Lung (tissue), 11 donors: ENCODE measurements at regions not wholly inside any gene's neighbourhood (a gene's known extent, or its start where the extent isn't known, plus 50 kb on each side); places are given as distances from the start of the nearest gene placed in this dataset.

Experiments
- ATAC-seq: fragments of 200-7000 bp; cut with Tn5 transposase; one replicate; pipeline ENCODE4 v1.9.1; 2020; ENCODE audit warnings: moderate number of reproducible peaks; ENCODE audit not compliant: insufficient read depth, low FRiP score
- DNase-seq, 3 donors: peaks; one replicate each; pipeline ENCODE4 v3.0.0-alpha.2; 2013 to 2017
- H3K27ac ChIP-seq, 2 donors: one replicate each; pipeline ENCODE4 v1.5.1; 2013; ENCODE audit warnings: mild to moderate bottlenecking in 2 of 2, moderate library complexity in 2 of 2, control low read depth in 1 of 2, inconsistent platforms in 1 of 2, low read depth in 1 of 2, low read length in 1 of 2
- H3K27me3 ChIP-seq, 3 donors: one replicate each; pipeline ENCODE4 v1.5.1; 2013; ENCODE audit warnings: low read length in 2 of 3; ENCODE audit not compliant: control insufficient read depth in 3 of 3, insufficient read depth in 3 of 3
- H3K36me3 ChIP-seq, 4 donors: one replicate each; pipeline ENCODE4 v1.5.1; 2013; ENCODE audit warnings: low read length in 4 of 4, mild to moderate bottlenecking in 1 of 4, moderate library complexity in 1 of 4; ENCODE audit not compliant: control insufficient read depth in 4 of 4, insufficient read depth in 4 of 4
- H3K4me1 ChIP-seq, 5 donors: one replicate each; pipeline ENCODE4 v1.5.1; 2013; ENCODE audit warnings: low read length in 5 of 5, mild to moderate bottlenecking in 2 of 5, moderate library complexity in 1 of 5; ENCODE audit not compliant: control insufficient read depth in 5 of 5, insufficient read depth in 5 of 5
- H3K4me3 ChIP-seq: one replicate; pipeline ENCODE4 v1.5.1; 2013; ENCODE audit warnings: mild to moderate bottlenecking, control low read depth, moderate library complexity
- H3K9ac ChIP-seq, 2 donors: one replicate each; pipeline ENCODE4 v1.5.1; 2013; ENCODE audit warnings: low read length in 2 of 2, control low read depth in 1 of 2; ENCODE audit not compliant: insufficient read depth in 1 of 2
- H3K9me3 ChIP-seq, 4 donors: one replicate each; pipeline ENCODE4 v1.5.1; 2013; ENCODE audit warnings: low read length in 3 of 4, mild to moderate bottlenecking in 1 of 4, moderate library complexity in 1 of 4; ENCODE audit not compliant: control insufficient read depth in 4 of 4, insufficient read depth in 3 of 4
- WGBS, 2 donors: extraction: QIAGEN DNeasy Blood & Tissue Kit; methylation state at CpG; one replicate each; pipeline ENCODE4 v1.1.7; 2013; 5-methylcytosine and 5-hydroxymethylcytosine counted together
- TF ChIP-seq, protein P1 (sequence below): IDR thresholded peaks from 2 replicates; pipeline ENCODE4 v1.5.1; 2012; ENCODE audit warnings: mild to moderate bottlenecking; ENCODE audit errors: control extremely low read depth, extremely low read depth
- donor health status: control.
- donor health status: control.
- donor health status: Bipolar disorder and iron deficiency.
- donor health status: healthy.
- donor health status: DM: yes; HTN: yes; CAD: no.

DNA sequence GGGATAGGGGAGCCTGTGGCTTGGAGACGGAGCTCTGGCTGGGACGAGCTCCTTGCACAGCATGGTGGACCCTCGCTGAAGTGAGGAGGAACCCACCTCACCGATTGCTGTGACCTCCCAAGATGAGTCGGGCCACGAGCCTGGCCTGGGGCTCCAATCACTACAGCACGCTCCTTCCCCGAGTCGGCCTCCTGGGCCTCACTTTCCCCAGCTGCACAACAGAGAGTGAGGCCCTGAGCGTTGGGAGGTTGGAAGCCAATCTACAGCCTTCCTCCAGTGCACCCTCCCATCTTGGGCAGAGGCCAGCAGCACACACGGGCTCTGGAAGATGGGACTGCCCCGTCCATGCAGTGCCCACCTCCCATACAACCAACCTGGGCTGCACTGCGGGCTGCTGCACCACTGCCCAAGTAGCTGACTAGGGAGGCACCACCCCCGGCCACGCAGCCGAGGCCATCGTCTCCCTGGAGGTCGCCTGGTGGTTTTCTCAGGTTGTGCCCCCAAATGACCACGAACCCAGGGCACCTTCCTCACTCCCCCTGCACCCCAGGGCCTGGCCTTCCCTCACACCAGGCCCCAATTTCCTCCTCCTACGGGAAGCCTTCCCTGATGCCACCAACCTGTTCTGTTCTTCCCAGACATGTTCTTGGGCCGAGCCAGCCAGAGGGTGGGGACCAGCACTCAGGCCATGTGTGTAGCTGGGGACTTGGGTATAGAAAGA, 152.3 kb upstream of the C14orf180 start:
- no peak for ATAC-seq
- Histone ChIP-seq H3K36me3 (no peaks in the 10 kb centered on the region), H3K4me3 (no peak overlapping the region), H3K27ac (no peak overlapping the region), H3K9me3 (no peaks in the 10 kb centered on the region), H3K9ac (no peak overlapping the region), H3K4me1 (peaks cover 0 to 23% (median 0%) of the 10 kb centered on the region in 5 donors), H3K27me3 (no peaks in the 10 kb centered on the region)
- 85 to 92% methylated on average over 21 of the region's 21 CpGs for WGBS, 2 donors
- TF ChIP-seq, protein P1, sequence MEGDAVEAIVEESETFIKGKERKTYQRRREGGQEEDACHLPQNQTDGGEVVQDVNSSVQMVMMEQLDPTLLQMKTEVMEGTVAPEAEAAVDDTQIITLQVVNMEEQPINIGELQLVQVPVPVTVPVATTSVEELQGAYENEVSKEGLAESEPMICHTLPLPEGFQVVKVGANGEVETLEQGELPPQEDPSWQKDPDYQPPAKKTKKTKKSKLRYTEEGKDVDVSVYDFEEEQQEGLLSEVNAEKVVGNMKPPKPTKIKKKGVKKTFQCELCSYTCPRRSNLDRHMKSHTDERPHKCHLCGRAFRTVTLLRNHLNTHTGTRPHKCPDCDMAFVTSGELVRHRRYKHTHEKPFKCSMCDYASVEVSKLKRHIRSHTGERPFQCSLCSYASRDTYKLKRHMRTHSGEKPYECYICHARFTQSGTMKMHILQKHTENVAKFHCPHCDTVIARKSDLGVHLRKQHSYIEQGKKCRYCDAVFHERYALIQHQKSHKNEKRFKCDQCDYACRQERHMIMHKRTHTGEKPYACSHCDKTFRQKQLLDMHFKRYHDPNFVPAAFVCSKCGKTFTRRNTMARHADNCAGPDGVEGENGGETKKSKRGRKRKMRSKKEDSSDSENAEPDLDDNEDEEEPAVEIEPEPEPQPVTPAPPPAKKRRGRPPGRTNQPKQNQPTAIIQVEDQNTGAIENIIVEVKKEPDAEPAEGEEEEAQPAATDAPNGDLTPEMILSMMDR, result no peak
- DNase-seq, result no peak

DNA sequence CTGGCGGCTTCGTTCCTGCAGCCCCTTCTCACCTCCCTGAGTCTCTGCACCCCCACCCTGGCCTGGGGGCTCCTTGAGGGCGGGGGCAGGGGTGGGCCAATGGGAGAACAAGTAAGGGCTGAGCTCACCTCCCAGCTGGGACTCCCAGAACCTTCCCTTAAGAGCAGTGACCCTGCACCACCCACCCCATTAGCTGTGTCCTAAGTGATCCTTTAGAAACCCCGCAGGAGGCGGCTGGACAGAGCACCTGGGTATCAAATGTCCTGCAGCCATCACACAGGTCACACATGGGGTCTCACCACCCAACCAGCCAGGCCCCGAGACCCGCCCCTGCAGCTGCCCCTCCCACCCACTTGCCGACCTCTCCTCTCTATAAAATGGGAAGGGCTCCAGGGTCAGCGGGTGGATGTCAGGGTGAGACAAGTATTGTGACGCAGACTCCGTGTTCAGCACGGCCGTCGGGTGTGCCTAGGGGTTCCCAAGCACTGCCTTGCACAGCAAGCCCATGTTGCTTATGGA, 151.2 kb upstream of the C14orf180 start:
- TF ChIP-seq, protein P1, result no peak
- ATAC-seq, result no peak
- no peaks in the 10 kb centered on the region for H3K36me3 ChIP-seq
- H3K4me3 ChIP-seq, result no peak overlapping the region
- no peaks in the 10 kb centered on the region for H3K27me3 ChIP-seq
- no peak overlapping the region for H3K27ac ChIP-seq
- DNase-seq, result no peak
- 64 to 70% methylated on average over 14 of the region's 14 CpGs for WGBS, 2 donors
- H3K9ac ChIP-seq, result no peak overlapping the region
- peaks cover 0 to 20% (median 0%) of the 10 kb centered on the region in 5 donors for H3K4me1 ChIP-seq
- H3K9me3 ChIP-seq, result no peaks in the 10 kb centered on the region

DNA sequence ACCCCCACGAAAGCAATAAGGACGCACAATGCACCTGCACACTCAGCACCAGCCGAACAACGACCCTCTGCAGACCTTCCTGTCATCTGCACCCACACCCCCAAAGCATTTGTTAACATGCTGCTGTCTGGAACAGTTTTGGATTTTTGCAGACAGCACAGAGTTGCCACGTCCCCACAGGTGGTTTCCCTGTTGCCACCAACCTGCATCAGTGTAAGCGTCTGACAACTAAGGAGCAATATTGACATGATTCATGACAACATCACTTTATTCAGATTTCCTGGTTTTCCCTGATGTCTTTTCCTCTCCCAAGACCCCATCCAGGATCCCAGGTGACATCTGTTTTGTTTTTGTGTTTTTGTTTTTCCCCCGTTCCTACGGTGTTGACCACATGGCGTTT, 150.7 kb upstream of the C14orf180 start:
- no peaks in the 10 kb centered on the region for H3K36me3 ChIP-seq
- H3K9ac ChIP-seq, result no peak overlapping the region
- H3K27me3 ChIP-seq, result no peaks in the 10 kb centered on the region
- TF ChIP-seq, protein P1, result no peak
- peaks cover 0 to 20% (median 0%) of the 10 kb centered on the region in 5 donors for H3K4me1 ChIP-seq
- DNase-seq, result no peak
- H3K27ac ChIP-seq, result no peak overlapping the region
- H3K4me3 ChIP-seq, result no peak overlapping the region
- no peak for ATAC-seq
- no peaks in the 10 kb centered on the region for H3K9me3 ChIP-seq
- 55 to 57% methylated on average over 9 of the region's 9 CpGs for WGBS, 2 donors
